Prostate gland (tissue), 2 donors: ENCODE measurements at regions not wholly inside any gene's neighbourhood (a gene's known extent, or its start where the extent isn't known, plus 50 kb on each side); places are given as distances from the start of the nearest gene placed in this dataset.

Experiments
- DNase-seq: peaks from one replicate; pipeline ENCODE4 v3.0.0-alpha.2; 2019; ENCODE audit warnings: low spot score
- H3K27ac ChIP-seq, 2 donors: fragments of 200-600 bp; sonication (generic); 2 replicates each; pipeline ENCODE4 v1.5.1; 2017 to 2019
- H3K27me3 ChIP-seq: fragments of 200-600 bp; sonication (generic); replicated peaks from 2 replicates; pipeline ENCODE4 v1.5.1; 2019; ENCODE audit not compliant: insufficient read depth
- H3K36me3 ChIP-seq, 2 donors: fragments of 200-600 bp; sonication (generic); 1 replicate in 1 of 2; 2 replicates in 1 of 2; pipeline versions ENCODE4 v1.5.1 to v1.8.1; 2017 to 2019
- H3K4me1 ChIP-seq: fragments of 200-600 bp; sonication (generic); replicated peaks from 2 replicates; pipeline ENCODE4 v1.5.1; 2019
- H3K4me3 ChIP-seq, 2 donors: fragments of 200-600 bp; sonication (generic); 2 replicates each; pipeline ENCODE4 v1.5.1; 2017 to 2019
- H3K9me3 ChIP-seq: fragments of 200-600 bp; sonication (generic); 2 replicates; pipeline ENCODE4 v1.5.1; 2017
- CTCF ChIP-seq, 4 experiments: fragments of 200-600 bp in 2 of 4; fragments of 450-650 bp in 2 of 4; sonication (generic) in 2 of 4; IDR thresholded peaks; 1 replicate in 3 of 4; 2 replicates in 1 of 4; pipeline ENCODE4 v1.5.1; 2016 to 2019; ENCODE audit warnings: antibody characterized with exemption in 4 of 4, mild to moderate bottlenecking in 2 of 4, moderate library complexity in 2 of 4
- POLR2A ChIP-seq: fragments of 450-650 bp; IDR thresholded peaks from one replicate; pipeline ENCODE4 v1.6.1; 2016; ENCODE audit warnings: antibody characterized with exemption, mild to moderate bottlenecking
- POLR2AphosphoS5 ChIP-seq: sonication (generic); formaldehyde crosslinking; IDR thresholded peaks from one replicate; pipeline ENCODE4 v1.6.1; 2017; ENCODE audit warnings: antibody characterized with exemption
- WGBS: methylation state at CpG from one replicate; pipeline ENCODE4 v1.1.5; 2018; 5-methylcytosine and 5-hydroxymethylcytosine counted together
- intact Hi-C: fragments of 100-400 bp; cut with DNase I; formaldehyde crosslinking; loops from one replicate; pipeline ENCODE4 v1.14.2; 2022

GRCh38 chr5:68505917-68506860 is 290.6 kb downstream of the PIK3R1 start:
- no peaks in the 10 kb centered on the region for H3K4me1 ChIP-seq
- H3K27ac ChIP-seq: no peak overlapping the region
- DNase-seq: no peak
- no peaks in the 10 kb centered on the region for H3K9me3 ChIP-seq
- H3K4me3 ChIP-seq: no peak overlapping the region
- no peak for TF ChIP-seq CTCF (IDR thresholded peaks at IDR 0.05)
- no peak for TF ChIP-seq POLR2A
- TF ChIP-seq POLR2AphosphoS5: no peak
- no peaks in the 10 kb centered on the region for H3K36me3 ChIP-seq
- 56% methylated on average over 2 of the region's 2 CpGs for WGBS
- no peaks in the 10 kb centered on the region for H3K27me3 ChIP-seq
- intact Hi-C loops: no loop called here

GRCh38 chr5:68515514-68515913 is 300.0 kb downstream of the PIK3R1 start:
- no peak for DNase-seq
- no peaks in the 10 kb centered on the region for H3K4me1 ChIP-seq
- no peak overlapping the region for H3K4me3 ChIP-seq
- no peak overlapping the region for H3K27ac ChIP-seq
- H3K27me3 ChIP-seq: no peaks in the 10 kb centered on the region
- no peaks in the 10 kb centered on the region for H3K36me3 ChIP-seq
- H3K9me3 ChIP-seq: no peaks in the 10 kb centered on the region
- no peak for TF ChIP-seq POLR2A
- TF ChIP-seq CTCF (IDR thresholded peaks at IDR 0.05): no peak
- TF ChIP-seq POLR2AphosphoS5: no peak
- 91% methylated on average over 4 of the region's 4 CpGs for WGBS
- intact Hi-C loops: no loop called here

- H3K4me3 ChIP-seq: no peak overlapping the region
- intact Hi-C loops: no loop called here
- no peak overlapping the region for H3K27ac ChIP-seq
- no peaks in the 10 kb centered on the region for H3K27me3 ChIP-seq
- 95% methylated on average over 4 of the region's 4 CpGs for WGBS
- TF ChIP-seq CTCF (IDR thresholded peaks at IDR 0.05) (no peak), POLR2AphosphoS5 (no peak), POLR2A (no peak)
- H3K9me3 ChIP-seq: no peaks in the 10 kb centered on the region
- H3K4me1 ChIP-seq: no peaks in the 10 kb centered on the region
- no peaks in the 10 kb centered on the region for H3K36me3 ChIP-seq
- DNase-seq: no peak
Measured at GRCh38 chr5:68518286-68518685, 302.7 kb downstream of the PIK3R1 start.

- Histone ChIP-seq H3K9me3 (no peaks in the 10 kb centered on the region), H3K27ac (no peak overlapping the region), H3K27me3 (no peaks in the 10 kb centered on the region), H3K4me3 (no peak overlapping the region), H3K4me1 (no peaks in the 10 kb centered on the region), H3K36me3 (no peaks in the 10 kb centered on the region)
- TF ChIP-seq CTCF (IDR thresholded peaks at IDR 0.05): no peak
- no peak for TF ChIP-seq POLR2A
- no peak for TF ChIP-seq POLR2AphosphoS5
- intact Hi-C loops: no loop called here
- no peak for DNase-seq
- WGBS: 92% methylated on average over 3 of the region's 3 CpGs
Measured at GRCh38 chr5:68519143-68519542, 303.6 kb downstream of the PIK3R1 start.

- Histone ChIP-seq H3K36me3 (no peaks in the 10 kb centered on the region), H3K4me1 (no peaks in the 10 kb centered on the region), H3K9me3 (no peaks in the 10 kb centered on the region), H3K4me3 (no peak overlapping the region), H3K27ac (no peak overlapping the region), H3K27me3 (no peaks in the 10 kb centered on the region)
- DNase-seq: no peak
- TF ChIP-seq CTCF (IDR thresholded peaks at IDR 0.05) (no peak), POLR2AphosphoS5 (no peak), POLR2A (no peak)
- intact Hi-C loops: no loop called here
- 64% methylated on average over 1 of the region's 1 CpG for WGBS
Measured at GRCh38 chr5:68521776-68522175, 306.2 kb downstream of the PIK3R1 start.
